ENCODE measurements at regions not wholly inside any gene's neighbourhood (a gene's known extent, or its start where the extent isn't known, plus 50 kb on each side); places are given as distances from the start of the nearest gene placed in this dataset.

- no peak for TF ChIP-seq POLR2AphosphoS5 (IDR thresholded peaks at IDR 0.05; ENCODE audit: borderline replicate concordance, low read depth, low read length)
- TF ChIP-seq EZH2 (IDR thresholded peaks at IDR 0.05) = no peak
Measured at GRCh38 chr16:52074133-52074532, 472.8 kb downstream of the TOX3 start.

Measured in SK-N-MC (cell line).